Psoas muscle (tissue), 7 donors: ENCODE measurements at regions not wholly inside any gene's neighbourhood (a gene's known extent, or its start where the extent isn't known, plus 50 kb on each side); places are given as distances from the start of the nearest gene placed in this dataset.

Source experiments
- ATAC-seq, 4 donors: fragments of 200-7000 bp; cut with Tn5 transposase; one replicate each; pipeline ENCODE4 v1.9.1; 2020; ENCODE audit warnings: moderate library complexity in 3 of 4, mild to moderate bottlenecking in 2 of 4
- DNase-seq, 2 donors: peaks; one replicate each; pipeline ENCODE4 v3.0.0-alpha.2; 2020
- H3K27ac ChIP-seq: fragments of 200-600 bp; one replicate; pipeline ENCODE4 v1.8.0; 2022
- H3K27me3 ChIP-seq, 3 donors: fragments of 200-600 bp in 1 of 3; one replicate each; pipeline versions ENCODE4 v1.6.1 to v1.8.0; 2013 to 2022; ENCODE audit warnings: low read length in 2 of 3, mild to moderate bottlenecking in 2 of 3, moderate library complexity in 1 of 3; ENCODE audit not compliant: insufficient read depth in 3 of 3
- H3K36me3 ChIP-seq, 2 donors: fragments of 200-600 bp in 1 of 2; one replicate each; pipeline versions ENCODE4 v1.6.1 to v1.8.0; 2013 to 2022; ENCODE audit warnings: low read depth in 1 of 2, mild to moderate bottlenecking in 1 of 2, moderate library complexity in 1 of 2; ENCODE audit not compliant: insufficient read depth in 1 of 2
- H3K4me1 ChIP-seq: fragments of 200-600 bp; one replicate; pipeline ENCODE4 v1.8.0; 2022
- H3K4me3 ChIP-seq: fragments of 200-600 bp; one replicate; pipeline ENCODE4 v1.8.0; 2022; ENCODE audit warnings: mild to moderate bottlenecking
- H3K9me3 ChIP-seq: fragments of 200-600 bp; one replicate; pipeline ENCODE4 v1.8.0; 2022
- CTCF ChIP-seq: fragments of 200-600 bp; IDR thresholded peaks from one replicate; pipeline ENCODE4 v1.8.0; 2022; ENCODE audit warnings: antibody characterized with exemption
- WGBS, 3 donors: extraction: QIAGEN DNeasy Blood & Tissue Kit; methylation state at CpG; one replicate each; pipeline versions ENCODE4 v1.1.6 to v1.1.7; 2013; 5-methylcytosine and 5-hydroxymethylcytosine counted together
- intact Hi-C, 2 donors: fragments of 100-400 bp; cut with DNase I; formaldehyde crosslinking; loops; one replicate each; pipeline versions ENCODE4 v1.11.0 to v1.14.2; 2022
- donor health status: healthy with polysubstance abuse.
- donor health status: DM: no; HTN: no; CAD: no; lungs with moderate emphysema.
- donor health status: Bipolar disorder and iron deficiency.
- donor health status: healthy.
- donor health status: DM: yes; HTN: yes; CAD: no.
- donor health status: DM: no; HTN: no; CAD: no.
- donor health status: DM: yes; HTN: yes; CAD: no.

GRCh38 chr14:36066636-36067035 lies 109.9 kb downstream of the PTCSC3 start:
- Histone ChIP-seq H3K4me3 (no peak overlapping the region), H3K27me3 (peaks cover 0 to 5% (median 2%) of the 10 kb centered on the region in 3 donors), H3K36me3 (no peaks in the 10 kb centered on the region), H3K9me3 (no peaks in the 10 kb centered on the region), H3K4me1 (no peaks in the 10 kb centered on the region), H3K27ac (no peak overlapping the region)
- DNase-seq (no peak), ATAC-seq (no peak)
- WGBS, 3 donors = 85 to 89% (median 86%) methylated on average over 4 of the region's 4 CpGs
- intact Hi-C loops = loop anchor here in 1 of 2 donors (10.0 kb wide), 1 partner anchor 458 kb away; the partner anchor contains the start of gene NKX2-1
- no peak for TF ChIP-seq CTCF

- H3K27ac ChIP-seq = no peak overlapping the region
- no peaks in the 10 kb centered on the region for H3K4me1 ChIP-seq
- no peak for TF ChIP-seq CTCF
- H3K9me3 ChIP-seq = no peaks in the 10 kb centered on the region
- H3K27me3 ChIP-seq = peaks cover 0 to 2% (median 0%) of the 10 kb centered on the region in 3 donors
- DNase-seq (no peak), ATAC-seq (no peak)
- no peaks in the 10 kb centered on the region for H3K36me3 ChIP-seq
- 64 to 80% (median 66%) methylated on average over 3 of the region's 3 CpGs for WGBS, 3 donors
- intact Hi-C loops = loop anchor here in 1 of 2 donors (10.0 kb wide), 1 partner anchor 459 kb away; the partner anchor contains the start of gene NKX2-1
- H3K4me3 ChIP-seq = no peak overlapping the region
Measured at GRCh38 chr14:36065831-36066230, 110.7 kb downstream of the PTCSC3 start.

GRCh38 chr14:36059531-36059930 lies 117.0 kb downstream of the PTCSC3 start:
- 53 to 62% (median 59%) methylated on average over 2 of the region's 2 CpGs for WGBS, 3 donors
- H3K4me1 ChIP-seq = no peaks in the 10 kb centered on the region
- intact Hi-C loops = no loop called here
- DNase-seq (no peak), ATAC-seq (no peak)
- peaks cover 0 to 2% (median 0%) of the 10 kb centered on the region in 3 donors for H3K27me3 ChIP-seq
- H3K4me3 ChIP-seq = no peak overlapping the region
- H3K36me3 ChIP-seq = no peaks in the 10 kb centered on the region
- no peaks in the 10 kb centered on the region for H3K9me3 ChIP-seq
- no peak overlapping the region for H3K27ac ChIP-seq
- no peak for TF ChIP-seq CTCF

- no peak for TF ChIP-seq CTCF
- no peak overlapping the region for H3K4me3 ChIP-seq
- H3K27ac ChIP-seq = no peak overlapping the region
- no peaks in the 10 kb centered on the region for H3K9me3 ChIP-seq
- no peaks in the 10 kb centered on the region for H3K36me3 ChIP-seq
- H3K4me1 ChIP-seq = no peaks in the 10 kb centered on the region
- no peak for ATAC-seq
- 64 to 73% (median 65%) methylated on average over 7 of the region's 7 CpGs for WGBS, 3 donors
- intact Hi-C loops = no loop called here
- no peaks in the 10 kb centered on the region for H3K27me3 ChIP-seq
- no peak for DNase-seq
Measured at GRCh38 chr14:36057452-36058116, 118.9 kb downstream of the PTCSC3 start.

- intact Hi-C loops = no loop called here
Measured at GRCh38 chr14:36056845-36057244, 119.7 kb downstream of the PTCSC3 start.

More at GRCh38 chr14:36056845-36057244, 119.7 kb downstream of the PTCSC3 start:
- Histone ChIP-seq H3K9me3 (no peaks in the 10 kb centered on the region), H3K4me1 (no peaks in the 10 kb centered on the region), H3K4me3 (no peak overlapping the region), H3K27ac (no peak overlapping the region), H3K27me3 (no peaks in the 10 kb centered on the region), H3K36me3 (no peaks in the 10 kb centered on the region)
- no peak for TF ChIP-seq CTCF
- ATAC-seq (no peak), DNase-seq (no peak)
- 72 to 82% (median 78%) methylated on average over 3 of the region's 3 CpGs for WGBS, 3 donors
